Astrocyte (in vitro differentiated cells and primary cell): ENCODE measurements at regions not wholly inside any gene's neighbourhood (a gene's known extent, or its start where the extent isn't known, plus 50 kb on each side); places are given as distances from the start of the nearest gene placed in this dataset.

Source experiments
- DNase-seq: peaks from one replicate; pipeline ENCODE4 v3.0.0-alpha.2; 2010; ENCODE audit warnings: low read depth
- FAIRE-seq: peaks from 2 replicates; lab custom pipeline; 2011; peaks lifted over from hg19 to GRCh38; lab: Jason Lieb, UNC
- H2AFZ ChIP-seq: 2 replicates; pipeline ENCODE4 v1.6.0; 2012; ENCODE audit warnings: low read depth, low read length, inconsistent platforms
- H3K27ac ChIP-seq: 2 replicates; pipeline ENCODE4 v1.5.1; 2011; ENCODE audit warnings: low read depth, low read length, inconsistent platforms
- H3K27me3 ChIP-seq: 2 replicates; pipeline ENCODE4 v1.6.0; 2011; ENCODE audit warnings: low read length, inconsistent platforms; ENCODE audit not compliant: insufficient read depth
- H3K36me3 ChIP-seq: 2 replicates; pipeline ENCODE4 v1.5.1; 2011; ENCODE audit warnings: low read length, inconsistent platforms; ENCODE audit not compliant: insufficient read depth
- H3K4me1 ChIP-seq: 2 replicates; pipeline ENCODE4 v1.5.1; 2011; ENCODE audit warnings: low read length, inconsistent platforms; ENCODE audit not compliant: insufficient read depth
- H3K4me2 ChIP-seq: 2 replicates; pipeline ENCODE4 v1.6.0; 2012; ENCODE audit warnings: low read length, inconsistent platforms
- H3K4me3 ChIP-seq: 2 replicates; pipeline ENCODE4 v1.5.1; 2011; ENCODE audit warnings: low read depth, mild to moderate bottlenecking, low read length, inconsistent platforms; ENCODE audit not compliant: insufficient read depth
- H3K79me2 ChIP-seq: 2 replicates; pipeline ENCODE4 v1.6.0; 2012; ENCODE audit warnings: mild to moderate bottlenecking, low read length, inconsistent platforms; ENCODE audit not compliant: insufficient read depth
- H3K9ac ChIP-seq: 2 replicates; pipeline ENCODE4 v1.6.0; 2012; ENCODE audit warnings: mild to moderate bottlenecking, low read length, inconsistent platforms
- H3K9me3 ChIP-seq: 2 replicates; pipeline ENCODE4 v1.5.1; 2012; ENCODE audit warnings: low read depth, mild to moderate bottlenecking, low read length, inconsistent platforms; ENCODE audit not compliant: insufficient read depth
- H4K20me1 ChIP-seq: 2 replicates; pipeline ENCODE4 v1.6.0; 2012; ENCODE audit warnings: low read length, inconsistent platforms; ENCODE audit not compliant: insufficient read depth
- H3K27ac Mint-ChIP-seq: one replicate; pipeline ENCODE4 v1.8.0; 2021; ENCODE audit warnings: mild to moderate bottlenecking, mixed read lengths; ENCODE audit not compliant: unreplicated experiment
- H3K27me3 Mint-ChIP-seq: one replicate; pipeline ENCODE4 v1.8.0; 2021; ENCODE audit warnings: low read depth, mixed read lengths; ENCODE audit not compliant: unreplicated experiment
- H3K36me3 Mint-ChIP-seq: one replicate; pipeline ENCODE4 v1.8.0; 2021; ENCODE audit warnings: low read depth, mixed read lengths; ENCODE audit not compliant: unreplicated experiment
- H3K4me1 Mint-ChIP-seq: one replicate; pipeline ENCODE4 v1.8.0; 2021; ENCODE audit warnings: low read depth, mixed read lengths; ENCODE audit not compliant: unreplicated experiment
- H3K4me3 Mint-ChIP-seq: one replicate; pipeline ENCODE4 v1.8.0; 2021; ENCODE audit warnings: mild to moderate bottlenecking, moderate library complexity, mixed read lengths; ENCODE audit not compliant: unreplicated experiment
- H3K9me3 Mint-ChIP-seq: one replicate; pipeline ENCODE4 v1.8.0; 2021; ENCODE audit warnings: mild to moderate bottlenecking, mixed read lengths; ENCODE audit not compliant: unreplicated experiment
- EZH2 ChIP-seq: IDR thresholded peaks from 2 replicates; pipeline ENCODE4 v1.6.1; 2012; ENCODE audit warnings: mild to moderate bottlenecking, low read length, inconsistent platforms; ENCODE audit not compliant: insufficient read depth
- TF ChIP-seq, protein P1 (sequence below): IDR thresholded peaks from 2 replicates; pipeline ENCODE4 v1.5.1; 2011; ENCODE audit warnings: low read depth, mild to moderate bottlenecking, inconsistent platforms, low read length, moderate library complexity; ENCODE audit not compliant: insufficient read depth

DNA sequence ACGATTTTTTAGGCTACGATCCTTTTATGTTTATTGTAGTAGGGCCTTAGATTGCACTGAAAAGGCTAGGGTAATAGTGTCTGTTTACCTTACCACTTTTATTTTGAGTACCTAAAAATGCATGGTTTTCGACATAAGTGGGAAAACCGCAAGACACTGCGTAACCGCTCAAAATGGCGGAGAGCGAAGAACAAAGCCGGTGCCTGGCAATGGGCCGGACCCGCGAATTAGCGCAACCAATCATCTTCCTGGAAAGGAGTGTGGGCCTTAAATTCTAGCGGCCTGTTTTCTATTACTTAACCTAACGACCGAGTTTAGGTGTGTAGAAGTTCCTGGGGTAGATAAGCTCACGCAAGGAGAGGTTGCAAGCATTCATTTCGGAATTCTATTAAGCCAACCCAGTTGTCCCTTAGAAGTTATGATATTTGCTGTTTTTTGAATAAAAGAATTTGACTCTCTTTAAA is 118.0 kb downstream of the HFE start:
- H4K20me1 ChIP-seq = no peaks in the 10 kb centered on the region
- peak overlapping the region; percentile 93 for H3K4me3 ChIP-seq
- peak overlapping the region; percentile 99 for H3K27ac ChIP-seq
- DNase-seq (peak; percentile 84), FAIRE-seq (no peak)
- no peak overlapping the region for H2AFZ ChIP-seq
- H3K4me1 Mint-ChIP-seq = peaks cover 3% of the 10 kb centered on the region
- H3K27me3 Mint-ChIP-seq = no peaks in the 10 kb centered on the region
- H3K27ac Mint-ChIP-seq = no peak overlapping the region
- peaks cover 3% of the 10 kb centered on the region for H3K79me2 ChIP-seq
- no peaks in the 10 kb centered on the region for H3K9me3 Mint-ChIP-seq
- H3K9ac ChIP-seq = peak overlapping the region; percentile 98
- H3K4me3 Mint-ChIP-seq = no peak overlapping the region
- H3K4me1 ChIP-seq = peaks cover 2% of the 10 kb centered on the region
- TF ChIP-seq, protein P1, sequence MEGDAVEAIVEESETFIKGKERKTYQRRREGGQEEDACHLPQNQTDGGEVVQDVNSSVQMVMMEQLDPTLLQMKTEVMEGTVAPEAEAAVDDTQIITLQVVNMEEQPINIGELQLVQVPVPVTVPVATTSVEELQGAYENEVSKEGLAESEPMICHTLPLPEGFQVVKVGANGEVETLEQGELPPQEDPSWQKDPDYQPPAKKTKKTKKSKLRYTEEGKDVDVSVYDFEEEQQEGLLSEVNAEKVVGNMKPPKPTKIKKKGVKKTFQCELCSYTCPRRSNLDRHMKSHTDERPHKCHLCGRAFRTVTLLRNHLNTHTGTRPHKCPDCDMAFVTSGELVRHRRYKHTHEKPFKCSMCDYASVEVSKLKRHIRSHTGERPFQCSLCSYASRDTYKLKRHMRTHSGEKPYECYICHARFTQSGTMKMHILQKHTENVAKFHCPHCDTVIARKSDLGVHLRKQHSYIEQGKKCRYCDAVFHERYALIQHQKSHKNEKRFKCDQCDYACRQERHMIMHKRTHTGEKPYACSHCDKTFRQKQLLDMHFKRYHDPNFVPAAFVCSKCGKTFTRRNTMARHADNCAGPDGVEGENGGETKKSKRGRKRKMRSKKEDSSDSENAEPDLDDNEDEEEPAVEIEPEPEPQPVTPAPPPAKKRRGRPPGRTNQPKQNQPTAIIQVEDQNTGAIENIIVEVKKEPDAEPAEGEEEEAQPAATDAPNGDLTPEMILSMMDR = no peak
- no peak for TF ChIP-seq EZH2
- no peaks in the 10 kb centered on the region for H3K27me3 ChIP-seq
- H3K36me3 ChIP-seq = no peaks in the 10 kb centered on the region
- no peaks in the 10 kb centered on the region for H3K9me3 ChIP-seq
- peaks cover 4% of the 10 kb centered on the region for H3K36me3 Mint-ChIP-seq
- peak overlapping the region; percentile 90 for H3K4me2 ChIP-seq

DNA sequence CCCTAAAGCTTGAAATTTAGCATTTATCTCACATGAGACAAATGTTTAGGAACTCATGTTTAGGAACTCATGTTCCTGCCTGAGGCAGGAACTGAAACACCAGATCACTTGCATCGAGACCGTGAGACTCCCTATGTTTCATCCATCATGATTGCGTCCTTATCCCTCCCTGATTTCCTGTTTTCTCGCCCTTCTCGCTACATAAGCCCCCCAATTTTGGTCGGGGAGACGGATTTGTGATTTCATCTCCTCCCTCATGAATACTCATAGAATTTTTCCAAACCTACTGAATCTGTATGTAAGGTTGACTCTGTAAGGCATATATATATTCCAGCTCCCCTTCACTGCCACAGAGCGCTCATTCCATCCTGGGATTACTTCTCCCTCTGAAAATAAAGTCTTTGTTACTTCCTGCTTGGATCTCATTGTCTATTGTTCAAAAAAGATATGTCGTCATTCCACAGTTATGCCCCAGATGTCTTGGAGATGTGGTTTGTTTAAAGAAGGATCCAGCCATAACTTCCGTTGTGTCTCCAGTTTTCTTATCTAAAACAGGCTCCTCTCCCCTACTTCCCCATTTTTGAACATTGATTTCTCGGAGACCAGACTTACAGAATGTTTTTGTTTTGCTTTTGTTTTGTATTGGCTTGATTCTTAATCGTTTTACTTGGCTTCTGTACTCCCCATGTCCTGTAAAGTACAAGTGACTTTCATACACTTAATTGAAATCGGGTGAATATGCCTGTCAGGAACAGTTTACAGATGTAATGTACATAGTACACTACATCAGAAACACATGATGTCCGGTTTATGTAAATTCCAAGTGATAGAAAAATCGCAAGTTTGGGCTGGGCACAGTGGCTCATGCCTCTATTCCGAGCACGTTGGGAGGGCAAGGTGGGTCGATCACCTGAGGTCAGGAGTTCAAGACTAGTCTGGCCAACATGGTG is 118.7 kb downstream of the HFE start:
- peaks cover 3% of the 10 kb centered on the region for H3K4me1 Mint-ChIP-seq
- no peaks in the 10 kb centered on the region for H3K27me3 Mint-ChIP-seq

More for the DNA sequence above, 118.7 kb downstream of the HFE start:
- Histone ChIP-seq H3K36me3 (no peaks in the 10 kb centered on the region), H2AFZ (no peak overlapping the region), H3K9ac (peak overlapping the region; percentile 98), H3K4me1 (peaks cover 2% of the 10 kb centered on the region), H3K4me3 (peak overlapping the region; percentile 93), H3K9me3 (no peaks in the 10 kb centered on the region), H4K20me1 (no peaks in the 10 kb centered on the region), H3K27ac (peak overlapping the region; percentile 99), H3K4me2 (peak overlapping the region; percentile 90), H3K27me3 (no peaks in the 10 kb centered on the region), H3K79me2 (peaks cover 3% of the 10 kb centered on the region)
- DNase-seq (peak; percentile 92), FAIRE-seq (peak; percentile 41)
- Mint-ChIP-seq H3K4me3 (no peak overlapping the region), H3K9me3 (no peaks in the 10 kb centered on the region), H3K36me3 (peaks cover 5% of the 10 kb centered on the region), H3K27ac (no peak overlapping the region)
- TF ChIP-seq, protein P1 = no peak
- no peak for TF ChIP-seq EZH2
